ENCODE measurements at regions not wholly inside any gene's neighbourhood (a gene's known extent, or its start where the extent isn't known, plus 50 kb on each side); places are given as distances from the start of the nearest gene placed in this dataset.
"Not testable (repeated sequence)": the region's sequence is repeated elsewhere in the genome, so short reads cannot be mapped to it uniquely, and the experiment has no call there.

GRCh38 chr1:215287362-215287761, 204.8 kb downstream of the KCNK2 start:
- no peak for TF ChIP-seq CTCF (IDR thresholded peaks at IDR 0.05; ENCODE audit: low read depth, low read length, missing control alignments)
- DNase-seq (ENCODE audit: extremely low read depth, low read depth): no peak
- H3K4me3 ChIP-seq (replicated peaks; ENCODE audit: low read depth, low read length): no peak overlapping the region

- no peak overlapping the region for H3K4me3 ChIP-seq (replicated peaks; ENCODE audit: low read depth, low read length)
- TF ChIP-seq CTCF (IDR thresholded peaks at IDR 0.05; ENCODE audit: low read depth, low read length, missing control alignments): no peak
- no peak for DNase-seq (ENCODE audit: extremely low read depth, low read depth)
Measured at GRCh38 chr1:215290018-215290417, 207.5 kb downstream of the KCNK2 start.

GRCh38 chr1:215292932-215293331, 210.4 kb downstream of the KCNK2 start:
- TF ChIP-seq CTCF (IDR thresholded peaks at IDR 0.05; ENCODE audit: low read depth, low read length, missing control alignments): no peak
- no peak for DNase-seq (ENCODE audit: extremely low read depth, low read depth)
- no peak overlapping the region for H3K4me3 ChIP-seq (replicated peaks; ENCODE audit: low read depth, low read length)

GRCh38 chr1:215306426-215306825, 223.9 kb downstream of the KCNK2 start:
- no peak for DNase-seq (ENCODE audit: extremely low read depth, low read depth)
- no peak for TF ChIP-seq CTCF (IDR thresholded peaks at IDR 0.05; ENCODE audit: low read depth, low read length, missing control alignments)
- H3K4me3 ChIP-seq (replicated peaks; ENCODE audit: low read depth, low read length): no peak overlapping the region

GRCh38 chr1:215321802-215322201, 239.3 kb downstream of the KCNK2 start:
- no peak for DNase-seq (ENCODE audit: extremely low read depth, low read depth)
- H3K4me3 ChIP-seq (replicated peaks; ENCODE audit: low read depth, low read length): no peak overlapping the region
- TF ChIP-seq CTCF (IDR thresholded peaks at IDR 0.05; ENCODE audit: low read depth, low read length, missing control alignments): no peak

- DNase-seq (ENCODE audit: extremely low read depth, low read depth); H3K4me3 ChIP-seq (replicated peaks; ENCODE audit: low read depth, low read length): not testable (repeated sequence)
Measured at GRCh38 chr1:215323992-215324391, 241.5 kb downstream of the KCNK2 start.

GRCh38 chr1:215330426-215330825, 236.7 kb upstream of the KCTD3 start:
- no peak for TF ChIP-seq CTCF (IDR thresholded peaks at IDR 0.05; ENCODE audit: low read depth, low read length, missing control alignments)
- no peak overlapping the region for H3K4me3 ChIP-seq (replicated peaks; ENCODE audit: low read depth, low read length)
- no peak for DNase-seq (ENCODE audit: extremely low read depth, low read depth)

All from HFF-Myc (cell line).